ENCODE measurements at regions not wholly inside any gene's neighbourhood (a gene's known extent, or its start where the extent isn't known, plus 50 kb on each side); places are given as distances from the start of the nearest gene placed in this dataset.

- TF ChIP-seq CTCF (IDR thresholded peaks at IDR 0.05) (no peak), ZFX (IDR thresholded peaks at IDR 0.05; ENCODE audit: borderline replicate concordance) (no peak)
Observed at GRCh38 chr1:191714845-191715244, 443.4 kb upstream of the RGS18 start.

All from 22Rv1 (cell line).